LoVo (cell line): ENCODE measurements at regions not wholly inside any gene's neighbourhood (a gene's known extent, or its start where the extent isn't known, plus 50 kb on each side); places are given as distances from the start of the nearest gene placed in this dataset.

Experiments used
- DNase-seq: peaks from one replicate; pipeline ENCODE4 v3.0.0-alpha.2; 2016; ENCODE audit warnings: low spot score

- no peak for DNase-seq
Observed at GRCh38 chr10:56606202-56606601, 245.1 kb upstream of the ZWINT start.

DNA sequence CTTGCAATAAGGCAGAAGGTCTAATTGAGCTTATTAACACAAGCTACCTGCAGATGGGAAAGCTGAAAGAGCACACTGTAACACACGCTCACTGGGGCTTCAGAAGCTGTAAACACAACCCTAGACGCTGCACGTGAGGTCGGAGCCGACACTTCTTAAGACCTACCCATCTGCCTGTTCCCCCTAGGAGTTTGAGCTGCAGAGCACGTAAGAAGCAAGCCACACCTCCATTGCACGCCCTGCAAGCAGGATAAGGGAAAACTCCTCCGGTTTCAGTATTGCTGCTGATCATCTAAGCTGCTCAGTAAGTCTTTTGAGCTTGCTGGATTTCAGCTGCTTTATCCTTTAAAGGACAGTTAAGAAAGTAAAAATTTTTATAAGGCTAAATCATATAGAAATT lies 244.0 kb upstream of the ZWINT start:
- no peak for DNase-seq

DNA sequence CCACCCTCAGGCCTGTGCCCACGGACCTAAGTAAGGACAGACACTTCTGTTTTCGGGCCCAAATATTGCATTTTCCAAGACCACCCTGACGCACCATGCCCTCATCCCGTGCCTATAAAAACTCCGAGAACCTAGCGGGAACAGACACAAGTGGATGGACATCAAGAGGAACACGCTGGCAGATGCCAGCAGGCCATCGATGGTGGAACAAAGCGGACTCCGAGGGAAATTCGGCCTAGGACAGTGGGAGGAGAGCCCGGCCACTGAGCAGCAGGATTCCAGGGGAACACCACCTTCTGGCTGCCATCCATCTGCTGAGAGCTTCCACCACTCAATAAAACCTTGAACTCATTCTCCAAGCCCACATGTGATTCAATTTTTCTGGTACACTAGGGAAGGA lies 243.6 kb upstream of the ZWINT start:
- DNase-seq, result no peak

DNA sequence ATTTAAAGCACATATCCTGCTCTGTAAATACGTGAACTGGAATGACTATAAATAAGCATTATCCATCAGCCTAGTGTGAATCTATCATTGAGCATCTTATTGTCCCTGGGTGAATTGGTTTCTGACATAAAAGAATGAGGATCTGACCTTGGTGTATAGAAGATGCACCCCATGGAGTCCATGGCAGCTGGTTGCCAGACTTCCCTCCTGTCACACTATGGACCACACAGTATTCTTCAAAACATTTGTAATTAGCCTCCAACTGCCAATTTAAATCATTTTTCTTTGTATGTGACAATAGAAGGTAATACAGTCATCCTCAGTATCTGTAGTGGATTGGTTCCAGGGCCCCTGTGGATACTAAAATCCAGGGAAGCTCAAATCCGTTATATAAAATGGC lies 238.1 kb upstream of the ZWINT start:
- DNase-seq, result no peak

- no peak for DNase-seq
Observed at GRCh38 chr10:56596257-56596656, 235.2 kb upstream of the ZWINT start.

DNA sequence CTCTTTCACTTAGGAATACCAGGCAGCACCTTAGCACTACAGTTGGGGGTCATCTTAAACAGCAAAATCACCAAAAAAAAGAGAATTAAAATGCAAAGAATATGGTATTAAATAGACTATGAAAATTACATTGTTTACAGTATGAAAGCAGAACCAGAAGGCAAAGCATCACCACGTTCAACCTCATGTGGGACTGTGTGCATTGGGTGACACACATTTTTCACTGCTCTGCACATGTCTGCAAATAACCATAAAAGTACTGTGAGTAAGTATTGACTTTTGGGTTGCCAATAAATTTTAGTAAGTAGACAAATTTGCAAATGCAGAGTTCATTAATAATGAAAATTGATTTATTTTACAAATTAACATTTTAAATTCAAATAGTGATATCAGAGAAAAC lies 232.1 kb upstream of the ZWINT start:
- DNase-seq, result no peak

GRCh38 chr10:56586461-56586891 lies 225.4 kb upstream of the ZWINT start:
- DNase-seq, result no peak

- DNase-seq, result no peak
Observed at GRCh38 chr10:56585447-56586171, 224.6 kb upstream of the ZWINT start.

- no peak for DNase-seq
Observed at GRCh38 chr10:56583316-56583715, 222.3 kb upstream of the ZWINT start.

DNA sequence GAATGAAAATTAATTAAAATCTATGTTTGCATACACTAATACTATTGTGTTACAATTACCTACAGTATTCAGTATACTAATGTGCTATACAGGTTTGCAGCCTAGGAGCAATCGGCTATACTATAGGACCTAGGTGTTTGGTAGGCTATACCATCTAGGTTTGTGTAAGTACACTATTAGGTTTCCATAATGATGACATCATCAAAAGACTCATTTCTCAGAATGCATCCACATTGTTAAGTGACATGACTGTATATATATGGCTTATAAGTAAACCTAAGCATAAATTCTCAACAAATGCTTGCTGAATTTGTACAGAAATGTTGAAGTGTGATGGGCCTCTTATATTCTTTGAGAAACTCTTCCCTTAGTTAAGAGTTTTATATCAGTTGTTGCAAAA lies 206.5 kb upstream of the ZWINT start:
- no peak for DNase-seq

DNA sequence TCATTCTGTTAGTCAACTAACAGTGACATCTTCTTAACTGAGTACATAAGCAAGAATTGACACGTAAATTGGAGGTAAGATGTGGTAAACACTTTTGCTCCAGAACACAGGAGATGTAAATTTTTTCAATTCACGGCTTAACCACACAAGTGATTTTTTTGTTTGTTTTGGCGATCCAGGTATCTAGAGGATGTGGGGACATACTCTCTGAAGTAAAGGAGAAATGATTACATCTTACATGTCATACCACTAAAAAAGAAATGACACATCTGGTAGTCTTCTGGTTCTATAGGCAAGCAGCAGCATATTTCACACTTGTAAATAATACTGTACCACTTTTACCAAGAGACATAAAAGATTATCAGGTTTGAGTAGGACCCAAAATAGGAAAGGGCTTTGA lies 200.3 kb upstream of the ZWINT start:
- no peak for DNase-seq

DNA sequence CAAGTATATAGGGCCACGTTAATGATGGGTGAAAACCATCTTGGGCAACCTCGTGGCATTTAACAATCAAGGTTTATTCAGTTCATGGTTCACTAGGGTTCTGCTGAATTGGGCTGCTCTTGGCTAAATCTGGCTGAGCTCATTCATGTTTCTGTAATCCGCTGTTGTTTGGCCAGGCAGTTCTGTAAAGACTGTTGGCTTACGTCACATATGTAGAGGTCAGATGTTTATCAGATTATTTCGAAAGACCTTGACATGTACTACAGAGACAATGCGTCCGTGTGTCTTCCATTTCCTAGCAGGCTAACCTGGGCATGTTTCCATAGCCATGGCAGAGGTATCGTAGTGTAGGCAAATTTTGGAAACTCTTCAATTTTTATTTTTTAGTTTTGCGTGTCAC lies 190.0 kb upstream of the ZWINT start:
- DNase-seq, result no peak

DNA sequence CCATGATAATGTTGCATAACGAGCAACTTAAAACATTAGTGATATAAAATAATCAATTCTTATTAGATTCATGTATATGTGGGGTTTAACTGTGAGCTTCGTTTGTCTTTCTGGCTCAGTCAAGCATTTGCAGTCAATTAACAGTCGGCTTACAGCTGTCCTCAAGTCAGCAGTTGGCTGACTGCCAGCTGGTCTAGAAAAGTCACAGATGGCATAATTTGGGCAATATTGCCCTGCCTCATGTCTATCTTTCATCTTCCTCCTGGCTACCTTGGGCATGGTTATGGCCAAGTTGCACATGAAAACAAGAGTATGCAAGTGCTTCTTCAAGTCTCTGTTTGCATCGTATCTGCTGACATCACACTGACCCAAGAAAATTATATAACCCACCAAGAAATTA lies 186.1 kb upstream of the ZWINT start:
- DNase-seq, result no peak

- peak; percentile 44 for DNase-seq
Observed at GRCh38 chr10:56537984-56538383, 176.9 kb upstream of the ZWINT start.

GRCh38 chr10:56522166-56522565 lies 161.1 kb upstream of the ZWINT start:
- no peak for DNase-seq

DNA sequence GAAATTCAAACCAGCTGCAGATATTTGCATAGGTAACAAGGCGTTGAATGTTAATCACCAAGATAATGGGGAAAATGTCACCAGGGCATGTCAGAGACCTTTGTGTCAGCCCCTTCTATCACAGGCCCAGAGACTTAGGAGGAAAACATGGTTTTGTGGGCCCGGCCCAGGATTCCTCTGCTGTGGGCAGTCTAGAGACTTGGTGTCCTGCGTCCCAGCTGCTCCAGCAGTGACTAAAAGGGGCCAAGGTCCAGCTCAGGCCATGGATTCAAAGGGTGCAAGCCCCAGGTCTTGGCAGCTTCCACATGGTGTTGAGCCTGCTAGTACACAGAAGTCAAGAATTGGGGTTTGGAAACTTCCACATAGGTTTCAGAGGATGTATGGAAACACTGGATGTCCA lies 147.5 kb upstream of the ZWINT start:
- no peak for DNase-seq

- no peak for DNase-seq
Observed at GRCh38 chr10:56507033-56507432, 146.0 kb upstream of the ZWINT start.

DNA sequence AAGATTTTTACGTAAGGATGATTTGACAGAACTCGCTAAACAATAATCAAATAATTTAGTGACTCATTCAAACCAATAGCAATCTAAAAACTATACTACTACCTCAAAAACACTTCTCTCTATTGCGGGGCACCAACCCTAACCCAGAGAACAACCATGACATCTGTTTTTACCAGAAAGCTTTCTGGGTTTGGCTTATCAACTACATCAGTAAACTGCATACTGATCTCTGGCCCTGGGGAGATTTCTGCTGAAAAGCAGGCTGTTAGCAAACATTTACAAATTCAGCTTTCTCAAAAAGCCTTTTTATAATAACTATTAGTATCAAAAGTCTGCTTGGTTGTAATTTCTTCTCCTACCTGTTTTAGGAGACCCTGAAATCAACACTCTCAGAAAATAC lies 144.5 kb upstream of the ZWINT start:
- no peak for DNase-seq

- DNase-seq, result no peak
Observed at GRCh38 chr10:56496186-56496486, 135.1 kb upstream of the ZWINT start.

GRCh38 chr10:56487746-56488145 lies 126.7 kb upstream of the ZWINT start:
- no peak for DNase-seq

GRCh38 chr10:56481521-56482091 lies 120.5 kb upstream of the ZWINT start:
- DNase-seq, result no peak

- DNase-seq, result no peak
Observed at GRCh38 chr10:56472978-56473377, 111.9 kb upstream of the ZWINT start.

DNA sequence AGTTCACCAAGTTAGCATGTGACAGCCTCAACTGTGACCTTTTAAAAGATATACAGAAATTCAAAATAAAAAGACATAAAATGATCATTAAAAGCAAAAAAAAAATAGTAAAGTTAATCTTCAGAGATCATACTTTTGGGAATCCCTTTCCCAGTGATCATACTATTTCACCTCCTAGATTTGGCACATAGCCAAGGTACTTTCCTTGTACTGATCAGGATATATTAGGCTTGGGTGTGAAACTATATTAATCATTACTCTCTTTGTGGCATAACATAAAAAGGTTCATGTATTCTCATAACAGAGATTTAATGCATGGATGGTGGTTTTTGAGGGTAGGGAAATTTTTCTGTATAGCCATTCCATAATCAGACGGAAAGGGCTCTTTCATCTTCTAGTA lies 109.6 kb upstream of the ZWINT start:
- no peak for DNase-seq

DNA sequence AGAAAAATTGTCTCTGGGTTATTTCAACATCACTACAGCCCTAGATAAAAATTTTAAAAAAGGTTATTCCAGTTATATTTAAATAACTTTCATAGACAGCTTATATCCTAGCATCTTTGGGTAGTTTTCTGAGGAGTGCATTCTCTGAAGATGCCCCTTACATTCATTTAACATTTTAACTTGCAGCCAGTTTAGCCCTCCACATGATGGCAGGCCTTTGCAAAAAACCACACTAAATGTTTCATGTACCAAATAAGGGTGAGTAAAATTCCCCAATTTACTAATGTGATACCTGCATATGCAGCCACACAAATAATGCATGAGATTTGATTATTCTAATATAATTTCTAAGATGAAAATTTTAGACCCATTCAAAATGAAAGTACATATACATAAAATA lies 108.4 kb upstream of the ZWINT start:
- DNase-seq, result no peak
